ENCODE measurements at regions not wholly inside any gene's neighbourhood (a gene's known extent, or its start where the extent isn't known, plus 50 kb on each side); places are given as distances from the start of the nearest gene placed in this dataset.

DNA sequence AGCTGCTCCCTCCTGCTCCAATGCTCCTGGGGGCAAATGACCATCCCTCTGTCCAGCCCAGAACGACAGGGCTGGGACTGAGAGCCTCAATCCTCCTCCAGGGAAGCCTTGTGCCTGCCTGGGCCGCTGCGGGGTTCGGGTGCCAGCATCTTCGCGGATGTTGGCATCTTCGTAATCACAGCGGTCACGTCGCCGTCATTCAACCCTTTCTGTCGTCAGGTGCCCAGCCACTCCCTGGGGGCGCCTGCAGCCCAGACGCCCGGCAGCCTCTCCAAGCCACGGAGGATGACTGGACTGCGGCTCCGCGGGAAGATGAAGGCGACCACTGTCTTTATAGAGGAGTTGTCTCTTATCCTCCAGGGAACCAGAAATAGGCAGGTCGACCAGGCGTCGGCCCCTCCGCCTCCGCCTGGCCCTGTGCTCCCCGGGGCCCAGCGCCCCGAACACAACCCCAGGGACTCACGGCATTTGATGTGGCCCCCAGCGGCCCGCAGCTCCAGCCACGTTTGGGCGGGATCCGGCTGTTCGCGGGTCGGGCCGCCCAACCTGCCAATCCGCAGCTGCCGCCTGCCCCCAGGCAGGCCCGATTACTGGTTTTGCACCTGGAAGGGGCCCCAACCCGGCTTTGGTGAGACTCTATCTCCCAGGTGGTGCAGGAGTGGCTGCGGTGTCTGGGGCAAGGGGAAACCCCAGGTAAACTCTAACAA, 113.9 kb downstream of the THNSL2 start:
- no peaks in the 10 kb centered on the region for H3K4me1 ChIP-seq (ENCODE audit: control insufficient read depth, insufficient read depth, low read length)
- H3K27ac ChIP-seq (ENCODE audit: low read length), result no peak overlapping the region
- no peaks in the 10 kb centered on the region for H3K36me3 ChIP-seq (ENCODE audit: control insufficient read depth, insufficient read depth, low read length)
- WGBS (ENCODE audit: insufficient coverage, low lambda C conversion rate), result no CpG with 5 or more reads among the region's 43 CpGs
- no peak for DNase-seq
- peaks cover 41% of the 10 kb centered on the region for H3K27me3 ChIP-seq (ENCODE audit: control insufficient read depth, insufficient read depth, low read length)
- H3K9me3 ChIP-seq (ENCODE audit: control insufficient read depth, low read depth, low read length), result no peaks in the 10 kb centered on the region
- H3K4me3 ChIP-seq (ENCODE audit: low read length), result no peak overlapping the region

DNA sequence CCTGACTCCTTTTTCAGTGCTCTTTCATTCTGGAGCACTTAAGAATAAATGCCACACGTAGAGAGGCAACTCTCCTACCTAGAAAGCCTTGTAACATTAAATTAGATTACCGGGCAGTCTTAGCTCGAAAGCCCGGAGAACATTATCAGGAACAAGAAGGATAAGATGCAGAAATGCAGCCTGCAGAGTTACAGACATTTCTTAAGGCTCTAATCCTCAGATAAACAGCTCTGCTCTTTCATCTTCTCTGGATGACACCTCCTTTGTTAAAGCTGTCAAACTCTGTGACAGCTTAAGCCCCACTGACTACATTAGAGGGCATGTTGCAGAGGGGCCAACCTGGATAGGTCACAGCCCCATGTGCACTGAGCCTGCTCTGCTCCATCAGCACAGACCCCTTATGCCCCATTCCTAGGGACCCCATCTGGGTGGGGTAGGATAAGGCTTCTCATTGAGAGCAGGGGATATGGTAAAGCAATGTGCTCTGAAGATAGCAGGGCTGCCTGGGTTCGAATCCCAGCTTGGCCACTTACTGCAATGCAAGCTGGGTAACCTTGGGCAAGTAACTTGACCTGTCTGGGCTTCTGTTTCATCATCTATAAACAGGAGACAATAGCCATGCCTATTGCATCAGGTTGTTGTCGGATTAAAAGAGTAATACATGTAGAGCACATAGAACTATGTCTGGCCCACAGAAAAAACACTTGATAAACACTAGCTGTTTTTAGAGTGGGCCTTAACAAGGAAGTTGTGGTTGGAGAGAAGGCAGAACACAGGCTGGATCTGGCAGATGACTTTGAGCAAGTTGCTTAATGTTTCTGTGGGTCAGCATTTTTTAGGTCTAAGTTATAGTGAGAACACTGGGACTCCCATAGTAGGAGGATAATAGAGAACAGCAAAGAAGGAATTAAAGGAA, 111.4 kb downstream of the THNSL2 start:
- Histone ChIP-seq H3K4me1 (ENCODE audit: control insufficient read depth, insufficient read depth, low read length) (no peaks in the 10 kb centered on the region), H3K27ac (ENCODE audit: low read length) (no peak overlapping the region), H3K9me3 (ENCODE audit: control insufficient read depth, low read depth, low read length) (no peaks in the 10 kb centered on the region), H3K4me3 (ENCODE audit: low read length) (no peak overlapping the region), H3K27me3 (ENCODE audit: control insufficient read depth, insufficient read depth, low read length) (peaks cover 41% of the 10 kb centered on the region), H3K36me3 (ENCODE audit: control insufficient read depth, insufficient read depth, low read length) (no peaks in the 10 kb centered on the region)
- DNase-seq, result no peak
- WGBS (ENCODE audit: insufficient coverage, low lambda C conversion rate), result 33% methylated on average over 1 of the region's 6 CpGs

DNA sequence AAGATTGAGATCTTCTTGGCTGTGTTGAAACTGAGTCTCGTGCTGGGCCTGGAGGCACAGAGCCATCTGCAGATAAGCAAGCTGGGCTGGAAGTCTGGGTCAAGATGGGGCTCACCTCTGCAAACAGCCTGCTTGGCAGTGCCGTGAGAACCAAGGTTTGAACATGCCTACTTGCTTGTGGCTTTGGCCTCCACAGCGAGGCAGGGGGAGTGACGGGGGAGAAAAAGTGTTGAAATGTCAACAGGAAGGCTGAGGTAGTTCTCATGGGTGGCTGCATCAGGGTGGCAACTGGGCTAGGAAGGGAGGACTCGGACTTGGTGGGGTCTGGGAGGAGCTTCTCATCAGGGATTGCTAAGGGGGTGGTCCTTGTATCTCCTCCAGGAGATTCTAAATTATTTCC, 99.7 kb downstream of the THNSL2 start:
- H3K27me3 ChIP-seq (ENCODE audit: control insufficient read depth, insufficient read depth, low read length), result no peaks in the 10 kb centered on the region
- H3K27ac ChIP-seq (ENCODE audit: low read length), result no peak overlapping the region
- H3K4me3 ChIP-seq (ENCODE audit: low read length), result no peak overlapping the region
- no peaks in the 10 kb centered on the region for H3K36me3 ChIP-seq (ENCODE audit: control insufficient read depth, insufficient read depth, low read length)
- H3K4me1 ChIP-seq (ENCODE audit: control insufficient read depth, insufficient read depth, low read length), result no peaks in the 10 kb centered on the region
- no peaks in the 10 kb centered on the region for H3K9me3 ChIP-seq (ENCODE audit: control insufficient read depth, low read depth, low read length)
- no CpG with 5 or more reads among the region's 5 CpGs for WGBS (ENCODE audit: insufficient coverage, low lambda C conversion rate)
- no peak for DNase-seq

DNA sequence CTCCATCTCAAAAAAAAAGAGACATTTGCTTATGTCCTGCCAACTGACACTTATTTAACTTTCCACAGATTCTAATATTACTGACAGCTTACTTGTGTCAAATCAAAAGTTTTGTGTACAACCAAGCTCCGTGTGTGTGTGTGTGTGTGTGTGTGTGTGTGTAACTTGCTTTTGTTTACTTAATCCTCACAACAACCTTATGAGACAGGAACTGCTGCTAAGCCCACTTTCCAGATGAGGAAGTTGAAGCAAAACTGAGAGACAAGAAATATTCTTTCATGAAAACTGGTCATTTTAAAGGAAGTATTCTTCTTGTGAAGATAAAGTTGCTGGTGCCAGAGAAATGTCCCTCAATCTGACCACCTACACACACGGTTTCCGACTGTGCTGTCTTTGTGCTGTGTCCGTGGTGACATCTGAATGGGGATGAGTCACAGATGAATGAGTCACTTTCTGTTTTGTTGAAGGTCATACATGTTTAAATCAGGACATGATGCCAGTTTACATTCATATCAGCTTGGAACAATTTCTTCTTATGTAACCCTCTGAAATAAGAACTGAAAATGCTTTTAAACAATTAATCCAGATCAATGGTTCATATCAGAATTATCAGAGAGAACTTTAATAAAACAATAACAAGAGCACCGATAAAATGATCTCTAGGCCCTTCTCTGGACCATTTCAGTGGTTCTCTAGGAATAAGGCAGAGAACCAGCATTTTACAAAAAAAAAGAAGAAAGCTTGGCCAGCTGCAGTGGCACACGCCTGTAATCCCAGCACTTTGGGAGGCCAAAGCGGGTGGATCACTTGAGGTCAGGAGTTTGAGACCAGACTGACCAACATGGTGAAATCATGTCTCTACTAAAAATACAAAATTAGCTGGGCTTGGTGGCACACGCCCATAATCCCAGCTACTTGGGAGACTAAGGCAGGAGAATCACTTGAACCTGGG, 95.5 kb downstream of the THNSL2 start:
- no peak for DNase-seq
- H3K9me3 ChIP-seq (ENCODE audit: control insufficient read depth, low read depth, low read length), result no peaks in the 10 kb centered on the region
- WGBS (ENCODE audit: insufficient coverage, low lambda C conversion rate), result 75% methylated on average over 1 of the region's 8 CpGs
- no peak overlapping the region for H3K4me3 ChIP-seq (ENCODE audit: low read length)
- H3K36me3 ChIP-seq (ENCODE audit: control insufficient read depth, insufficient read depth, low read length), result no peaks in the 10 kb centered on the region
- H3K27me3 ChIP-seq (ENCODE audit: control insufficient read depth, insufficient read depth, low read length), result no peaks in the 10 kb centered on the region
- H3K4me1 ChIP-seq (ENCODE audit: control insufficient read depth, insufficient read depth, low read length), result no peaks in the 10 kb centered on the region
- H3K27ac ChIP-seq (ENCODE audit: low read length), result no peak overlapping the region

DNA sequence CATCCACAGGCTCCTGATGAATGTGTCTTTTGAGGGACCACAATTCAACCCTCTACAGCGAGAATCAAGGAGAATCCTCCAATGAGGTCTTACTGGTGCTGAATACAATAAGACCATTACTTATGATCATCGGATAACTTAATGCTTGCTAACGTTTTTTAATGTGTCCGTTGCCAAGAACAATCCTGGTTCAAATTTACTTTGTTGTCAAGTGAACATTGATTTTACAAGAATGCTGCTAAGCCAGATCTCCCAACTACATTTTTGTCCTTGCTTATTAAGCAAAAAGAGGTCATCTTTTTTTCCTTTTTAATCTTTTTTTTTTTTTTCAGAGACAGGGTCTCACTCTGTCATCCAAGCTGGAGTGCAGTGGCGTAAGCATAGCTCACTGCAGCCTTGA, 93.7 kb downstream of the THNSL2 start:
- 43% methylated on average over 3 of the region's 5 CpGs for WGBS (ENCODE audit: insufficient coverage, low lambda C conversion rate)
- Histone ChIP-seq H3K36me3 (ENCODE audit: control insufficient read depth, insufficient read depth, low read length) (no peaks in the 10 kb centered on the region), H3K27ac (ENCODE audit: low read length) (no peak overlapping the region), H3K9me3 (ENCODE audit: control insufficient read depth, low read depth, low read length) (no peaks in the 10 kb centered on the region), H3K27me3 (ENCODE audit: control insufficient read depth, insufficient read depth, low read length) (no peaks in the 10 kb centered on the region), H3K4me3 (ENCODE audit: low read length) (no peak overlapping the region), H3K4me1 (ENCODE audit: control insufficient read depth, insufficient read depth, low read length) (no peaks in the 10 kb centered on the region)
- no peak for DNase-seq

DNA sequence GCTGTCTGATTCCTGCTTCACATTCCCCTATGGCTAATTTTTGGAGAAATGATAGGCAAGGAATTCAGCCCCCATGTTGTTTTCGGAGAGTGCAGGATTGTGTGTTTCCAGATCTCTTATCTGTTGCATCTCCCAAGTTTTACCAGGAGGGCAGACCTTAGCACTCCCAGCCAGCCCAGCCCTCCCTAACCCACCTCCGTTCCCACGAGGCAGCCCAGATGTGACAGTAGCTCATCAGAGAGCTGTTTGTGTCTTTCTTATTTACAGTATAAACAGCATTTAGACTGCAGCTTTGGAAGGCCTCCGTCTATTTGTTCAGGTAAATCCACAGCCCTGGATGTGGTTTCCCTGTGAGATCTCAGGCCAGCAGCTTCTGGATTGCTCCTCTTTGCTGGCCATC, 91.6 kb downstream of the THNSL2 start:
- Histone ChIP-seq H3K4me3 (ENCODE audit: low read length) (no peak overlapping the region), H3K36me3 (ENCODE audit: control insufficient read depth, insufficient read depth, low read length) (no peaks in the 10 kb centered on the region), H3K9me3 (ENCODE audit: control insufficient read depth, low read depth, low read length) (no peaks in the 10 kb centered on the region), H3K27me3 (ENCODE audit: control insufficient read depth, insufficient read depth, low read length) (no peaks in the 10 kb centered on the region), H3K27ac (ENCODE audit: low read length) (no peak overlapping the region), H3K4me1 (ENCODE audit: control insufficient read depth, insufficient read depth, low read length) (no peaks in the 10 kb centered on the region)
- no CpG with 5 or more reads among the region's 4 CpGs for WGBS (ENCODE audit: insufficient coverage, low lambda C conversion rate)
- DNase-seq, result no peak

DNA sequence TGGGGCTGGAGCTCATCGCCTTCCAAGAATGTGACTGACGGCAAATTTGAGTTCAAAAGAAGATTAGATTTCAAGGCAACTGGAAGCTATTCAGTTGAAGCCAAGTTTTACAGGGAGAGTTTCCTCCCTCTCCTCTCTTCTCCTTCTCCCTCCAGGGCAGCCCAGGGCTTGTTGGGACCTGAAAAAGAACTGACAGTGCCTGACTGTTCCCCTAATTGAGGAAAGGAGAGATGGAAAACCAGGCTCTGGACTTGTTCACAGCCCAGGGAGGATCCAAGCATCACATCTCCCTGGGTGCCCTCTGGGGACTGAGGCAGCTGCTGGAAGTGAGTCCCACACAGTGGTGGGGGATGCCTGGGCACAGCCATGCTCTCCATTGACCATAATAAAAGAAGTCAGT, 88.1 kb downstream of the THNSL2 start:
- no CpG with 5 or more reads among the region's 2 CpGs for WGBS (ENCODE audit: insufficient coverage, low lambda C conversion rate)
- DNase-seq, result no peak
- H3K4me1 ChIP-seq (ENCODE audit: control insufficient read depth, insufficient read depth, low read length), result no peaks in the 10 kb centered on the region

DNA sequence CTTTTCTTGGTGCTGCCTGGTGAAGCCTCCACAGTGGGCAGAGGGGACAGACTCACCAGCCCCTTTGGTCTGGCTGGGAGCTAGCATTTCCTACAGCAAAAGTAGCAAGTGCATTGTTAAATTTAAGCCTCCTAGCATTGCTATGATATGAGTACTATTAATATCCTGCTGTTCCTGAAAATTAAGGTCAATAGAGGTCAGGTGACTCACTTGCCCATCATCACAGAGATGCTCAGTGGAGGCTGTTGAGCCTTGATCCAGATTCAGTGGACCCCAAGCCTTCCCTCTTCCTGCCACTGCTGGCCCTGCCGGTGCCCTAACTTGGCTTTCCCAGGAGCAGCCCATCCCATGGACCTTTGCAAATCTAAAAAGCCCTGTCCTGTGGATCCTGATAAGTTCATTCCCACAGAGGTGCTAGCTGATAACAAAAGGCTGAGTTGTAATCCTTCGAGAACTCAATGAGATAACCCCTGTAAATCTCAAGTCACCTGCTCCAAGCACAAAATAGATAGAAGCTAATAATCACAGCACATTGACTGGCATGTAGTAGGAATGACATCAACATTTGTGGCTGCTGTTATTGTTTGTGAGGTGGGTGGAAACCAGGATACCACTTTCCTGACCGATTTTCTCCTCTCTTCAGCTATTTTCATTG, 84.4 kb downstream of the THNSL2 start:
- no peaks in the 10 kb centered on the region for H3K36me3 ChIP-seq (ENCODE audit: control insufficient read depth, insufficient read depth, low read length)
- no peak overlapping the region for H3K27ac ChIP-seq (ENCODE audit: low read length)
- H3K27me3 ChIP-seq (ENCODE audit: control insufficient read depth, insufficient read depth, low read length), result peaks cover 5% of the 10 kb centered on the region
- 50% methylated on average over 1 of the region's 3 CpGs for WGBS (ENCODE audit: insufficient coverage, low lambda C conversion rate)
- DNase-seq, result no peak
- no peaks in the 10 kb centered on the region for H3K4me1 ChIP-seq (ENCODE audit: control insufficient read depth, insufficient read depth, low read length)
- no peak overlapping the region for H3K4me3 ChIP-seq (ENCODE audit: low read length)
- no peaks in the 10 kb centered on the region for H3K9me3 ChIP-seq (ENCODE audit: control insufficient read depth, low read depth, low read length)

More for the DNA sequence above, 88.1 kb downstream of the THNSL2 start:
- Histone ChIP-seq H3K36me3 (ENCODE audit: control insufficient read depth, insufficient read depth, low read length) (no peaks in the 10 kb centered on the region), H3K9me3 (ENCODE audit: control insufficient read depth, low read depth, low read length) (no peaks in the 10 kb centered on the region), H3K4me3 (ENCODE audit: low read length) (no peak overlapping the region), H3K27me3 (ENCODE audit: control insufficient read depth, insufficient read depth, low read length) (peaks cover 3% of the 10 kb centered on the region), H3K27ac (ENCODE audit: low read length) (no peak overlapping the region)

DNA sequence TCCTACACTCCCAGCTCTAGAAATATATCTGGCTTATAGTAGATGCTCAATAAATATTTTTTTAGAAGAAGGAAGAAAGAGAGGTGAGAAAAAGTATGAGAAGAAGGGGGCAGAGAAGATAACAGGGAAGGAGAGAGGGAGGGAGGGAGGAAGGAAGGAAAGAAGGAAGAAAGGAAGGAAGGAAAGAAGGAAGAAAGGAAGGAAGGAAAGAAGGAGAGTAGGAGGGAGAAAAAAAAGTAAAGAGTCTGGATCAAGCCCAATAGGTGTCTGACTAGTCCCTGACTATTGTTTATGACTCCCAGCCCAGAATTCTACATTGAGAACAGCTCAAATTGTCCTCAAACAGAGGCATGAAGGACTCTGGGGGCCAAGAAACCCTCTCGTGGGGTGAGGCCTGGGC, 83.9 kb downstream of the THNSL2 start:
- WGBS (ENCODE audit: insufficient coverage, low lambda C conversion rate), result no CpG with 5 or more reads among the region's 1 CpG
- Histone ChIP-seq H3K36me3 (ENCODE audit: control insufficient read depth, insufficient read depth, low read length) (no peaks in the 10 kb centered on the region), H3K27me3 (ENCODE audit: control insufficient read depth, insufficient read depth, low read length) (peaks cover 5% of the 10 kb centered on the region), H3K4me3 (ENCODE audit: low read length) (no peak overlapping the region), H3K9me3 (ENCODE audit: control insufficient read depth, low read depth, low read length) (no peaks in the 10 kb centered on the region), H3K27ac (ENCODE audit: low read length) (no peak overlapping the region), H3K4me1 (ENCODE audit: control insufficient read depth, insufficient read depth, low read length) (no peaks in the 10 kb centered on the region)
- DNase-seq, result no peak
